ENCODE measurements at regions not wholly inside any gene's neighbourhood (a gene's known extent, or its start where the extent isn't known, plus 50 kb on each side); places are given as distances from the start of the nearest gene placed in this dataset.

DNA sequence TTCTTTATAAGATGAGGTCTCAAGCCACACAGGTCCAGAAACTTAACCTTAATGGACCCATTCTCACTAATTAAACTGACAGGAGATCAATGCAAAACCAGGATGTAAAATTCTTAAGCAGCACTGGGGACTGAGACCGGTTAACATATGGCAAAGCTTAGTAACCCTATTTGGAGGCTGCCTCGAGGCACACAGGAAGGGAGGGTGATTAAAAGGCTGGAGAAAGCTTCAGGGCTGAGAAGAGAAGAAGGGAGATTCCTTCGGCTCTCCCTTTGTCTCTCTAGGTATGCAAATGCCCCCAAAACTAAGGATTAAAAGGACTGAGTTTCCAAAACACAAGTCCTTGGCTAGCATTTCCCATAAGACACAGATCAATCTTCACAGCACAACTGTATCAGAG, 120.8 kb upstream of the DSCAM start:
- Histone ChIP-seq H4K91ac (ENCODE audit: insufficient read depth, low read depth, low read length) (no peak overlapping the region), H3K4ac (ENCODE audit: low read depth, low read length) (no peak overlapping the region), H4K5ac (ENCODE audit: low read depth, low read length) (no peak overlapping the region), H3K56ac (ENCODE audit: extremely low read depth, insufficient read depth, low read length) (no peak overlapping the region), H3K79me1 (ENCODE audit: low read depth in 1 of 2, low read length in 2 of 2) (no peaks in the 10 kb centered on the region), H2BK15ac (ENCODE audit: low read depth, low read length) (no peak overlapping the region), H3K27me3 (ENCODE audit: control insufficient read depth, insufficient read depth, low read length) (no peaks in the 10 kb centered on the region), H3K9me1 (ENCODE audit: insufficient read depth, low read length) (no peaks in the 10 kb centered on the region), H3K23ac (ENCODE audit: low read depth, low read length) (no peak overlapping the region), H2AFZ (replicated peaks; ENCODE audit: low read length, poor library complexity) (no peak overlapping the region), H3K9ac (ENCODE audit: low read depth, low read length) (no peak overlapping the region), H4K20me1 (ENCODE audit: insufficient read depth, low read length) (no peaks in the 10 kb centered on the region), H3K14ac (replicated peaks; ENCODE audit: low read depth, low read length) (no peak overlapping the region), H2BK120ac (ENCODE audit: low read depth, low read length) (no peak overlapping the region), H3K4me1 (ENCODE audit: control insufficient read depth, insufficient read depth, low read length) (no peaks in the 10 kb centered on the region), H2BK5ac (ENCODE audit: low read depth, low read length, poor library complexity, severe bottlenecking) (no peak overlapping the region), H3K9me3 (ENCODE audit: control insufficient read depth, insufficient read depth, low read length) (peaks cover 10% of the 10 kb centered on the region), H2BK20ac (ENCODE audit: low read depth, low read length) (no peak overlapping the region), H4K8ac (ENCODE audit: low read depth in 2 of 2, low read length in 2 of 2) (no peak overlapping the region), H2AK9ac (replicated peaks; ENCODE audit: low read depth, low read length, poor library complexity) (no peak overlapping the region), H2AK5ac (ENCODE audit: low read depth, low read length) (no peak overlapping the region), H3K27ac (ENCODE audit: insufficient read depth, low read length) (no peak overlapping the region), H3K36me3 (ENCODE audit: control insufficient read depth, insufficient read depth, low read length) (no peaks in the 10 kb centered on the region), H3K4me2 (ENCODE audit: low read depth, low read length) (no peak overlapping the region), H3K18ac (ENCODE audit: low read depth, low read length) (no peak overlapping the region), H3K4me3 (ENCODE audit: insufficient read depth, low read depth, low read length) (no peak overlapping the region)
- WGBS, 2 experiments (ENCODE audit: extremely low coverage in 2 of 2, insufficient read length in 1 of 2): no CpG with 5 or more reads among the region's 3 CpGs
- in situ Hi-C loops (cut with MboI; ENCODE audit: low sequenced_read_pairs): no loop called here
- POLR2A ChIA-PET (ENCODE audit: unreplicated experiment): no interaction called here
- CTCF ChIA-PET: no interaction called here
- no peak for ATAC-seq (ENCODE audit: low read depth)
- intact Hi-C loops (cut with micrococcal nuclease): no loop called here
- BruUV-seq (replicated peaks): no TSS peak
- dilution Hi-C loops (cut with HindIII; ENCODE audit: low sequenced_read_pairs, unreplicated experiment): no loop called here
- DNase-seq: no peak
- TF ChIP-seq NFE2L2 (IDR thresholded peaks at IDR 0.05; ENCODE audit: low read depth, low read length) (no peak), POLR2A (IDR thresholded peaks at IDR 0.05; ENCODE audit: low read depth, low read length) (no peak), RCOR1 (IDR thresholded peaks at IDR 0.05; ENCODE audit: insufficient replicate concordance, low read length) (no peak), RAD21 (IDR thresholded peaks at IDR 0.05; ENCODE audit: low read length) (no peak), MAFK (IDR thresholded peaks at IDR 0.05; ENCODE audit: low read depth, low read length) (no peak), FOS (IDR thresholded peaks at IDR 0.05; ENCODE audit: low read depth, low read length) (no peak), CEBPB (IDR thresholded peaks at IDR 0.05; ENCODE audit: low read depth, low read length) (no peak)
- TF ChIP-seq, protein P1, sequence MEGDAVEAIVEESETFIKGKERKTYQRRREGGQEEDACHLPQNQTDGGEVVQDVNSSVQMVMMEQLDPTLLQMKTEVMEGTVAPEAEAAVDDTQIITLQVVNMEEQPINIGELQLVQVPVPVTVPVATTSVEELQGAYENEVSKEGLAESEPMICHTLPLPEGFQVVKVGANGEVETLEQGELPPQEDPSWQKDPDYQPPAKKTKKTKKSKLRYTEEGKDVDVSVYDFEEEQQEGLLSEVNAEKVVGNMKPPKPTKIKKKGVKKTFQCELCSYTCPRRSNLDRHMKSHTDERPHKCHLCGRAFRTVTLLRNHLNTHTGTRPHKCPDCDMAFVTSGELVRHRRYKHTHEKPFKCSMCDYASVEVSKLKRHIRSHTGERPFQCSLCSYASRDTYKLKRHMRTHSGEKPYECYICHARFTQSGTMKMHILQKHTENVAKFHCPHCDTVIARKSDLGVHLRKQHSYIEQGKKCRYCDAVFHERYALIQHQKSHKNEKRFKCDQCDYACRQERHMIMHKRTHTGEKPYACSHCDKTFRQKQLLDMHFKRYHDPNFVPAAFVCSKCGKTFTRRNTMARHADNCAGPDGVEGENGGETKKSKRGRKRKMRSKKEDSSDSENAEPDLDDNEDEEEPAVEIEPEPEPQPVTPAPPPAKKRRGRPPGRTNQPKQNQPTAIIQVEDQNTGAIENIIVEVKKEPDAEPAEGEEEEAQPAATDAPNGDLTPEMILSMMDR (conservative IDR thresholded peaks at IDR 0.05; ENCODE audit: low read depth, low read length): no peak
- TF ChIP-seq, protein P2, sequence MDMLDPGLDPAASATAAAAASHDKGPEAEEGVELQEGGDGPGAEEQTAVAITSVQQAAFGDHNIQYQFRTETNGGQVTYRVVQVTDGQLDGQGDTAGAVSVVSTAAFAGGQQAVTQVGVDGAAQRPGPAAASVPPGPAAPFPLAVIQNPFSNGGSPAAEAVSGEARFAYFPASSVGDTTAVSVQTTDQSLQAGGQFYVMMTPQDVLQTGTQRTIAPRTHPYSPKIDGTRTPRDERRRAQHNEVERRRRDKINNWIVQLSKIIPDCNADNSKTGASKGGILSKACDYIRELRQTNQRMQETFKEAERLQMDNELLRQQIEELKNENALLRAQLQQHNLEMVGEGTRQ (IDR thresholded peaks at IDR 0.05; ENCODE audit: low read depth, low read length): no peak
